ENCODE measurements at regions not wholly inside any gene's neighbourhood (a gene's known extent, or its start where the extent isn't known, plus 50 kb on each side); places are given as distances from the start of the nearest gene placed in this dataset.

DNA sequence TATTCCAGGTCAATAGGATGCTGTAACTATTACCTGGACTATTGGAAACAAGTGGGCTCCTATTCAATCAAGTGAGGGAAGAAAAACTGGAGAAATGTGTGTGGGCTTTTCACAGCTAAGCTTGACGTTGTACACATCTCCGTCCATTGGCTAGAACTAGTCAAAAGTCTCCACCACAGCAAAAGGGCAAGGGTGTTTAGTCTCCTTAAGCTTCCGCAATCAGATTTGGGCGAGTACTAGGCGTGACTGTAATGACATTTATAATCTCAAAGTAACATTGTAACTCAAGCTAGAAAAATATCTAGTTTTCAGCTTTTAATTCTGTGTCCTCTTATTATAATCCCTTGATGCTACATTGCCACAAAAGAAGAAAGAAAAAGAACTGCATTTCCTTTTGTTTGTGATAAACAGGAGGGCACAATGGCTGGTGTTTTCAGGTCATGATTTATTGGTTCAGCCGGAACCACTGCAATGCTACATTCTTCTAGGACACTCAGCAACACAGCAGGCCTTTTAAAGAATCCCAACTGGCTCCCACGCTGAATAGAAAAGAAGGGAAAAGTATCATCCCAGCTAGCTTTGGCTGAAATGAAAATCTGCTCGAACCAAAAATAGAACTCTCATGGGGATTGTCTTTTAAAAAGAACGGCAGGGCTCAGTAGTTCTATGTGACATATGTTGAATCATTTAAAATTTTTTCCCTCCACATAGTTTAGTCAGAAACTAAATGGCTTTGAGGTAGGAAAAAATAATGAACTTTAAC lies 387.7 kb downstream of the BTBD3 start (continued):
- TF ChIP-seq ZNF274 (IDR thresholded peaks at IDR 0.05; ENCODE audit: low read length) (no peak), ZNF274 (tag by site-specific recombination; IDR thresholded peaks at IDR 0.05; ENCODE audit: borderline replicate concordance) (no peak), ZNF175 (tag by site-specific recombination; IDR thresholded peaks at IDR 0.05) (no peak), TCF7L2 (IDR thresholded peaks at IDR 0.05; ENCODE audit: borderline replicate concordance, low read depth, low read length) (no peak), SETDB1 (IDR thresholded peaks at IDR 0.05; ENCODE audit: insufficient read length, low read length) (no peak)

DNA sequence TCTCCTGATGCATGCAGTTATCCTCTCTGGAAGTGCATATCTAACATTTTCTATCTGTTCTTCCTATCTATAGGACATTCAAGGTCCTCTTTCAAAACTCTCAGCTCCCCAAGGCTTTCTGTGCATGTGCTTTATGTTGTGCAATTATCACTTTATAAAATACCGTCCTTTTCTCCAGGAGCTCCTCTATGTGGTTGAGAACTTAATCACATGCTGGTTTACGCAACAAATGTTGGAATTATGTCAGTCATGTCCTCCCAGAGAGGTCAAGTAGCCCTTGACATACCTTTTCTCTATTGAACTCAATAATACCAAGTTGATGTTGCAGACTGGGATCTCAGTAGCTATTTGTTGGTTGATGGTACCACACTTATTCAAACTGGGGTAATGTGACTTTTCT lies 388.4 kb downstream of the BTBD3 start:
- H3K4me1 ChIP-seq (ENCODE audit: control insufficient read depth, insufficient read depth, low read length): no peaks in the 10 kb centered on the region
- no peaks in the 10 kb centered on the region for H3K9me3 ChIP-seq (ENCODE audit: control insufficient read depth, insufficient read depth, low read depth, low read length)
- H3K4me3 ChIP-seq (ENCODE audit: low read depth, low read length): no peak overlapping the region
- POLR2A ChIA-PET: no interaction called here
- CTCF ChIA-PET: no interaction called here
- no peak overlapping the region for H3K27ac ChIP-seq (ENCODE audit: extremely low read depth, low read depth, low read length)
- TF ChIP-seq ZBTB17 (tag by site-specific recombination; IDR thresholded peaks at IDR 0.05): no peak
- TF ChIP-seq ZBTB20 (tag by site-specific recombination; IDR thresholded peaks at IDR 0.05): no peak
- TF ChIP-seq, protein P1, sequence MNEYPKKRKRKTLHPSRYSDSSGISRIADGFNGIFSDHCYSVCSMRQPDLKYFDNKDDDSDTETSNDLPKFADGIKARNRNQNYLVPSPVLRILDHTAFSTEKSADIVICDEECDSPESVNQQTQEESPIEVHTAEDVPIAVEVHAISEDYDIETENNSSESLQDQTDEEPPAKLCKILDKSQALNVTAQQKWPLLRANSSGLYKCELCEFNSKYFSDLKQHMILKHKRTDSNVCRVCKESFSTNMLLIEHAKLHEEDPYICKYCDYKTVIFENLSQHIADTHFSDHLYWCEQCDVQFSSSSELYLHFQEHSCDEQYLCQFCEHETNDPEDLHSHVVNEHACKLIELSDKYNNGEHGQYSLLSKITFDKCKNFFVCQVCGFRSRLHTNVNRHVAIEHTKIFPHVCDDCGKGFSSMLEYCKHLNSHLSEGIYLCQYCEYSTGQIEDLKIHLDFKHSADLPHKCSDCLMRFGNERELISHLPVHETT (tag by site-specific recombination; IDR thresholded peaks at IDR 0.05): no peak
- TF ChIP-seq ZNF76 (tag by site-specific recombination; IDR thresholded peaks at IDR 0.05; ENCODE audit: borderline replicate concordance, low read depth): no peak
- TF ChIP-seq, protein P2, sequence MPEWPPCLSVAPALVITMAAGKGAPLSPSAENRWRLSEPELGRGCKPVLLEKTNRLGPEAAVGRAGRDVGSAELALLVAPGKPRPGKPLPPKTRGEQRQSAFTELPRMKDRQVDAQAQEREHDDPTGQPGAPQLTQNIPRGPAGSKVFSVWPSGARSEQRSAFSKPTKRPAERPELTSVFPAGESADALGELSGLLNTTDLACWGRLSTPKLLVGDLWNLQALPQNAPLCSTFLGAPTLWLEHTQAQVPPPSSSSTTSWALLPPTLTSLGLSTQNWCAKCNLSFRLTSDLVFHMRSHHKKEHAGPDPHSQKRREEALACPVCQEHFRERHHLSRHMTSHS (tag by site-specific recombination; IDR thresholded peaks at IDR 0.05): no peak
- no peak for TF ChIP-seq ZNF311 (tag by site-specific recombination; IDR thresholded peaks at IDR 0.05; ENCODE audit: borderline replicate concordance)
- no peak for TF ChIP-seq GLIS1 (tag by site-specific recombination; IDR thresholded peaks at IDR 0.05)
- TF ChIP-seq, protein P3, sequence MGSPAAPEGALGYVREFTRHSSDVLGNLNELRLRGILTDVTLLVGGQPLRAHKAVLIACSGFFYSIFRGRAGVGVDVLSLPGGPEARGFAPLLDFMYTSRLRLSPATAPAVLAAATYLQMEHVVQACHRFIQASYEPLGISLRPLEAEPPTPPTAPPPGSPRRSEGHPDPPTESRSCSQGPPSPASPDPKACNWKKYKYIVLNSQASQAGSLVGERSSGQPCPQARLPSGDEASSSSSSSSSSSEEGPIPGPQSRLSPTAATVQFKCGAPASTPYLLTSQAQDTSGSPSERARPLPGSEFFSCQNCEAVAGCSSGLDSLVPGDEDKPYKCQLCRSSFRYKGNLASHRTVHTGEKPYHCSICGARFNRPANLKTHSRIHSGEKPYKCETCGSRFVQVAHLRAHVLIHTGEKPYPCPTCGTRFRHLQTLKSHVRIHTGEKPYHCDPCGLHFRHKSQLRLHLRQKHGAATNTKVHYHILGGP (tag by site-specific recombination; IDR thresholded peaks at IDR 0.05): no peak
- no peak for TF ChIP-seq EGR2 (tag by site-specific recombination; IDR thresholded peaks at IDR 0.05; ENCODE audit: low read depth)
- no peak for TF ChIP-seq ZNF658 (tag by site-specific recombination; IDR thresholded peaks at IDR 0.05)
- no peaks in the 10 kb centered on the region for H3K36me3 ChIP-seq (ENCODE audit: control insufficient read depth in 2 of 2, insufficient read depth in 1 of 2, low read length in 2 of 2)

DNA sequence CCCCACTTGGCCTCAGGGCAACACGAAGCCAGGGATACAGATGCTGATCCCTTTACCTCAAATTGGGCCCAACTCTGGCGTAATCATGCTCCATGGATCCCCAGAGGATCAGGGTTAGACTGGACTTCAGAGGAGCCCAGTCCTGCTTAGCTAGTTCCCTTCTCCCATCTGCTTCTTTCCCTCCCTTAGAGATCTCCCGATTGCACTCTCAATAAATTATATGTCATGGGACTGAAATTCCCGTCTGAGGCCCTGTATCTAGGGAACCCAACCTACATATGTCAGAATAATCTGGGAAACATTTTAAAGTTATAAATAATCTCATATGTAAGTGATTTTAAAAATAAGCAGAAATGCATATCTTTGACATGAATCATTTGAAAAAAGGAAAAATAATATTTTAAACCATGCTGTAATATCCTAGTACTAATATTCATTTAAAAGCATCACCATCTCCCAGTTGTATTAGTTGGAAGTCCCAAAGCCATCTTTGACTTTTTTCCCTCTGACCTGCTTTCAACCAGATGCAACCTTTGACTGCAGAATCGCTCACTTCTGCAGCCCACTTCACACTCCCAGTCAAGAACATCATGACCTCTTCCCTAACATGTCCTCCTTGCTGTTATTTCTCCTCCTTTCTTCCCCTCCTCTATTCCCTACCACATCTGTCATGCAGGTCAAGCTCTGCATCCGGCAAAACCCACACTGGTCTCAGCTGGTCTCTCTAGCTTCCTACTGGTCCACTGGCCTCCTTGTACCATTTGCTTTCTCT lies 393.6 kb downstream of the BTBD3 start:
- CTCF ChIA-PET: no interaction called here
- TF ChIP-seq ZNF629 (tag by site-specific recombination; IDR thresholded peaks at IDR 0.05) (no peak), ZNF747 (tag by site-specific recombination; IDR thresholded peaks at IDR 0.05) (no peak), ZFP41 (tag by site-specific recombination; IDR thresholded peaks at IDR 0.05; ENCODE audit: borderline replicate concordance) (no peak), ZNF16 (tag by site-specific recombination; IDR thresholded peaks at IDR 0.05; ENCODE audit: low read depth) (no peak), ZNF223 (tag by site-specific recombination; IDR thresholded peaks at IDR 0.05) (no peak)
- TF ChIP-seq, protein P4, sequence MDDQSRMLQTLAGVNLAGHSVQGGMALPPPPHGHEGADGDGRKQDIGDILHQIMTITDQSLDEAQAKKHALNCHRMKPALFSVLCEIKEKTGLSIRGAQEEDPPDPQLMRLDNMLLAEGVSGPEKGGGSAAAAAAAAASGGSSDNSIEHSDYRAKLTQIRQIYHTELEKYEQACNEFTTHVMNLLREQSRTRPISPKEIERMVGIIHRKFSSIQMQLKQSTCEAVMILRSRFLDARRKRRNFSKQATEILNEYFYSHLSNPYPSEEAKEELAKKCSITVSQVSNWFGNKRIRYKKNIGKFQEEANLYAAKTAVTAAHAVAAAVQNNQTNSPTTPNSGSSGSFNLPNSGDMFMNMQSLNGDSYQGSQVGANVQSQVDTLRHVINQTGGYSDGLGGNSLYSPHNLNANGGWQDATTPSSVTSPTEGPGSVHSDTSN (CRISPR knock-in tag; IDR thresholded peaks at IDR 0.05): no peak
- TF ChIP-seq, protein P2 (tag by site-specific recombination; IDR thresholded peaks at IDR 0.05): no peak
- Histone ChIP-seq H3K9me3 (ENCODE audit: control insufficient read depth, insufficient read depth, low read depth, low read length) (no peaks in the 10 kb centered on the region), H3K4me3 (ENCODE audit: low read depth, low read length) (no peak overlapping the region), H3K4me1 (ENCODE audit: control insufficient read depth, insufficient read depth, low read length) (no peaks in the 10 kb centered on the region), H3K27ac (ENCODE audit: extremely low read depth, low read depth, low read length) (no peak overlapping the region), H3K36me3 (ENCODE audit: control insufficient read depth in 2 of 2, insufficient read depth in 1 of 2, low read length in 2 of 2) (no peaks in the 10 kb centered on the region)
- POLR2A ChIA-PET: no interaction called here
